ENCODE measurements at regions not wholly inside any gene's neighbourhood (a gene's known extent, or its start where the extent isn't known, plus 50 kb on each side); places are given as distances from the start of the nearest gene placed in this dataset.

DNA sequence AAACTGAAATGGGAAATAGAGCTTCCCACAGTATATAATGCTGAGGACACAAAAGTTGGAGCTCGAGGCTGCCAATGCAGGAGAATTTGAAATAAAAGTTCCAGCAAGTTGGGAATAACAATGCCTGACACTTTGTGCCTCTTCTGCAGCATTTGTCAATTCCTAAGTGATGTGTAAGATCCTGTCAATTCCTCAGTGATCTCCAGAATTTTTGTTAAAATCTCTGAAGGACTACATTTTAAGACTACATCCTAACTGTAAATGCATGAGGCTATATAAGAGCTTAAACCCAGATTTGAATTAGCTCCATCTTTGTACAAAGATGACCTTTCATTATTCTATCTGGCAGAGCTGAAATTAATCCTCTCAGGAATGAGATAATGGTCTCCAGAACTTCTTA, 208.2 kb downstream of the COL12A1 start (continued):
- TF ChIP-seq ZNF326 (CRISPR knock-in tag; IDR thresholded peaks at IDR 0.05; ENCODE audit: borderline replicate concordance), result no peak
- TF ChIP-seq SRF (IDR thresholded peaks at IDR 0.05; ENCODE audit: low read depth, low read length), result no peak
- TF ChIP-seq POLR2A (IDR thresholded peaks at IDR 0.05; ENCODE audit: insufficient read depth in 1 of 2, low read depth in 2 of 2, low read length in 2 of 2), result no peak
- no peak for TF ChIP-seq CSRNP2 (CRISPR knock-in tag; conservative IDR thresholded peaks at IDR 0.05; ENCODE audit: low read depth)
- TF ChIP-seq LCORL (IDR thresholded peaks at IDR 0.05), result no peak
- TF ChIP-seq LCORL (CRISPR knock-in tag; IDR thresholded peaks at IDR 0.05), result no peak

- H3K4me1 ChIP-seq (ENCODE audit: insufficient read depth, low read length), result no peaks in the 10 kb centered on the region
- TF ChIP-seq ESRRA (CRISPR knock-in tag; IDR thresholded peaks at IDR 0.05; ENCODE audit: low read depth) (no peak), ZNF883 (CRISPR knock-in tag; IDR thresholded peaks at IDR 0.05; ENCODE audit: not compliant biosample characterization) (no peak), HES4 (CRISPR knock-in tag; IDR thresholded peaks at IDR 0.05; ENCODE audit: borderline replicate concordance) (no peak), ZNF781 (CRISPR knock-in tag; IDR thresholded peaks at IDR 0.05; ENCODE audit: borderline replicate concordance, not compliant biosample characterization) (no peak), ZNF710 (CRISPR knock-in tag; IDR thresholded peaks at IDR 0.05; ENCODE audit: borderline replicate concordance) (no peak), ZFP37 (CRISPR knock-in tag; IDR thresholded peaks at IDR 0.05; ENCODE audit: borderline replicate concordance) (no peak), KLF13 (CRISPR knock-in tag; IDR thresholded peaks at IDR 0.05) (no peak), FOXM1 (CRISPR knock-in tag; IDR thresholded peaks at IDR 0.05) (no peak)
- no peaks in the 10 kb centered on the region for H3K36me3 ChIP-seq (replicated peaks in 1 of 2; ENCODE audit: control insufficient read depth in 1 of 2, insufficient read depth in 2 of 2, low read length in 2 of 2)
- in situ Hi-C loops (cut with HindIII; ENCODE audit: extremely low pct_ligation_motif_present, low pct_unique_long_range_greater_than_20kb) (no loop called here), intact Hi-C loops (cut with micrococcal nuclease; ENCODE audit: unreplicated experiment) (no loop called here)
- ATAC-seq (no peak), FAIRE-seq (no peak), DNase-seq (ENCODE audit: low spot score) (no peak)
- H3K9me3 ChIP-seq (ENCODE audit: low read length), result no peaks in the 10 kb centered on the region
- no peaks in the 10 kb centered on the region for H3K27me3 ChIP-seq (ENCODE audit: control insufficient read depth in 1 of 2, insufficient read depth in 2 of 2, low read length in 2 of 2)
- no TSS peak for BruUV-seq (replicated peaks)
- no peak overlapping the region for H3K4me2 ChIP-seq (ENCODE audit: low read depth, low read length)
- ChIA-PET POLR2A (no interaction called here), CTCF (ENCODE audit: low intra/inter-chr PET ratio, low total read pairs) (no interaction called here)
- no peak overlapping the region for H3K9ac ChIP-seq (ENCODE audit: insufficient read depth, low read depth, low read length)
- 8% methylated on average over 1 of the region's 1 CpG for WGBS (ENCODE audit: low lambda C conversion rate)
- H3K4me3 ChIP-seq (replicated peaks in 1 of 3; ENCODE audit: insufficient read depth in 1 of 3, low read depth in 2 of 3, low read length in 3 of 3), result no peak overlapping the region
- no peak overlapping the region for H2AFZ ChIP-seq (ENCODE audit: low read length)
- H3K79me2 ChIP-seq (ENCODE audit: insufficient read depth, low read length), result no peaks in the 10 kb centered on the region
- H4K20me1 ChIP-seq (ENCODE audit: insufficient read depth, low read length), result no peaks in the 10 kb centered on the region
- H3K27ac ChIP-seq (ENCODE audit: extremely low read length, insufficient read depth, low read length), result no peak overlapping the region
Measured at GRCh38 chr6:74993136-74993535, 212.7 kb downstream of the COL12A1 start.

All from HepG2 (cell line).